HCT116 (cell line): ENCODE measurements at regions not wholly inside any gene's neighbourhood (a gene's known extent, or its start where the extent isn't known, plus 50 kb on each side); places are given as distances from the start of the nearest gene placed in this dataset.

ENCODE experiments used
- ATAC-seq: fragments of 200-7000 bp; cut with Tn5 transposase; 2 replicates; pipeline ENCODE4 v1.9.1; 2020; ENCODE audit warnings: mild to moderate bottlenecking, moderate library complexity
- BruUV-seq: library from RNA; stranded (reverse); fragments of 400-500 nt; replicated peaks from 2 replicates; lab custom pipeline; 2021; lab: Mats Ljungman, UMichigan
- CTCF ChIA-PET: fragments of 300-600 bp; sonication (Branson Sonifier 250); formaldehyde crosslinking; loops from one replicate; lab custom pipeline; 2021; ENCODE audit warnings: antibody characterized with exemption; lab: Charles Lee
- POLR2A ChIA-PET: fragments of 300-600, 350-600 bp; sonication (Branson Sonifier 250); formaldehyde crosslinking; loops from one replicate; lab custom pipeline; 2021; ENCODE audit warnings: antibody characterized with exemption; lab: Charles Lee
- RAD21 ChIA-PET, 2 experiments: fragments of 300-600 bp; sonication (Branson Sonifier 250); formaldehyde crosslinking; loops; one replicate each; lab custom pipeline; 2023; ENCODE audit warnings: low total read pairs in 2 of 2; ENCODE audit not compliant: uncharacterized antibody in 2 of 2, unreplicated experiment in 2 of 2, low non-redundant PET in 1 of 2; lab: Charles Lee
- DNase-seq: peaks from one replicate; pipeline ENCODE4 v3.0.0-alpha.2; 2010; ENCODE audit warnings: low read depth, low spot score
- H2AFZ ChIP-seq: fragments of 200-600 bp; shearing (Covaris generic), sonication (generic); 2 replicates; pipeline ENCODE4 v1.6.1; 2017; ENCODE audit warnings: low read depth, mixed run types, mixed read lengths, antibody characterized with exemption, low read length; ENCODE audit not compliant: poor library complexity, severe bottlenecking
- H3K27ac ChIP-seq: 2 replicates; pipeline ENCODE4 v1.5.1; 2012; ENCODE audit warnings: low read depth, low read length
- H3K27me3 ChIP-seq: fragments of 200-600 bp; sonication (generic); 2 replicates; pipeline ENCODE4 v1.6.1; 2016; ENCODE audit warnings: mixed run types, low read length, mixed read lengths; ENCODE audit not compliant: insufficient read depth
- H3K36me3 ChIP-seq, 2 experiments: fragments of 200-500 bp in 1 of 2; fragments of 200-600 bp in 1 of 2; sonication (Bioruptor generic) in 1 of 2; sonication (generic) in 1 of 2; 2 replicates each; pipeline versions ENCODE4 v1.5.1 to v1.6.1; 2014 to 2016; ENCODE audit warnings: low read length in 2 of 2, inconsistent platforms in 1 of 2, mixed read lengths in 1 of 2, mixed run types in 1 of 2; ENCODE audit not compliant: insufficient read depth in 2 of 2, control insufficient read depth in 1 of 2
- H3K4me1 ChIP-seq, 2 experiments: fragments of 200-600 bp in 1 of 2; sonication (generic) in 1 of 2; 2 replicates each; pipeline versions ENCODE4 v1.5.1 to v1.6.1; 2012 to 2017; ENCODE audit warnings: low read length in 2 of 2, inconsistent platforms in 1 of 2, mild to moderate bottlenecking in 1 of 2, mixed read lengths in 1 of 2, mixed run types in 1 of 2, moderate library complexity in 1 of 2; ENCODE audit not compliant: insufficient read depth in 2 of 2, control insufficient read depth in 1 of 2
- H3K4me2 ChIP-seq: fragments of 200-600 bp; sonication (generic); 2 replicates; pipeline ENCODE4 v1.6.1; 2017; ENCODE audit warnings: mixed run types, low read length, mixed read lengths
- H3K4me3 ChIP-seq, 2 experiments: fragments of 200-600 bp in 1 of 2; sonication (generic) in 1 of 2; replicated peaks in 1 of 2; 2 replicates each; pipeline ENCODE4 v1.5.1; 2011 to 2016; ENCODE audit warnings: low read length in 2 of 2, control low read depth in 1 of 2, low read depth in 1 of 2, mild to moderate bottlenecking in 1 of 2, mixed read lengths in 1 of 2, mixed run types in 1 of 2
- H3K79me2 ChIP-seq: fragments of 200-600 bp; sonication (generic); 2 replicates; pipeline ENCODE4 v1.6.1; 2017; ENCODE audit warnings: mild to moderate bottlenecking, mixed run types, low read length, moderate library complexity, mixed read lengths; ENCODE audit not compliant: insufficient read depth
- H3K9ac ChIP-seq: fragments of 200-600 bp; sonication (generic); 2 replicates; pipeline ENCODE4 v1.6.1; 2016; ENCODE audit warnings: low read length, mixed read lengths
- H3K9me2 ChIP-seq: fragments of 200-600 bp; sonication (generic), shearing (Covaris generic); 2 replicates; pipeline ENCODE4 v1.6.1; 2017; ENCODE audit warnings: mixed run types, mild to moderate bottlenecking, moderate library complexity; ENCODE audit not compliant: insufficient read depth
- H3K9me3 ChIP-seq, 2 experiments: fragments of 200-500 bp in 1 of 2; fragments of 200-600 bp in 1 of 2; sonication (Bioruptor generic) in 1 of 2; sonication (generic) in 1 of 2; 2 replicates each; pipeline ENCODE4 v1.6.1; 2014 to 2017; ENCODE audit warnings: low read length in 2 of 2, mixed read lengths in 2 of 2, inconsistent platforms in 1 of 2, low read depth in 1 of 2, mild to moderate bottlenecking in 1 of 2, mixed run types in 1 of 2, moderate library complexity in 1 of 2; ENCODE audit not compliant: control insufficient read depth in 1 of 2, insufficient read depth in 1 of 2
- H4K20me1 ChIP-seq: fragments of 200-600 bp; sonication (generic), shearing (Covaris generic); 2 replicates; pipeline ENCODE4 v1.6.1; 2017; ENCODE audit warnings: mixed run types, mild to moderate bottlenecking, moderate library complexity; ENCODE audit not compliant: insufficient read depth
- CBX3 ChIP-seq: IDR thresholded peaks from 2 replicates; pipeline ENCODE4 v1.6.1; 2012; ENCODE audit warnings: low read depth
- EGR1 ChIP-seq: IDR thresholded peaks from 2 replicates; pipeline ENCODE4 v1.6.1; 2012; ENCODE audit warnings: low read depth
- ELF1 ChIP-seq: IDR thresholded peaks from 2 replicates; pipeline ENCODE4 v1.6.1; 2012; ENCODE audit warnings: low read depth, borderline replicate concordance
- EZH2 ChIP-seq: fragments of 200-600 bp; sonication (generic); IDR thresholded peaks from 2 replicates; pipeline ENCODE4 v1.6.1; 2017; ENCODE audit warnings: antibody characterized with exemption, mixed run types
- EZH2phosphoT487 ChIP-seq: fragments of 200-600 bp; IDR thresholded peaks from 2 replicates; pipeline ENCODE4 v1.6.1; 2018; ENCODE audit warnings: antibody characterized with exemption, borderline replicate concordance
- POLR2A ChIP-seq: IDR thresholded peaks from 2 replicates; pipeline ENCODE4 v1.7.0; 2011; ENCODE audit warnings: borderline replicate concordance; ENCODE audit not compliant: insufficient read depth, insufficient read length; ENCODE audit errors: extremely low read depth
- POLR2AphosphoS5 ChIP-seq: IDR thresholded peaks from 2 replicates; pipeline ENCODE4 v1.6.1; 2011; ENCODE audit warnings: mild to moderate bottlenecking, low read depth, low read length, moderate library complexity
- SP1 ChIP-seq: IDR thresholded peaks from 2 replicates; pipeline ENCODE4 v1.6.1; 2012; ENCODE audit warnings: low read depth
- YY1 ChIP-seq: IDR thresholded peaks from 2 replicates; pipeline ENCODE4 v1.6.1; 2011; ENCODE audit warnings: low read length, low read depth, moderate library complexity, mild to moderate bottlenecking; ENCODE audit not compliant: insufficient replicate concordance; ENCODE audit errors: extremely low read depth
- ZNF274 ChIP-seq: fragments of 200-500 bp; sonication (Bioruptor generic); IDR thresholded peaks from 2 replicates; pipeline ENCODE4 v1.6.1; 2014; ENCODE audit warnings: mild to moderate bottlenecking, low read depth, low read length, inconsistent platforms
- intact Hi-C: fragments of 100-400 bp; cut with micrococcal nuclease; formaldehyde crosslinking; loops from 2 replicates; pipeline ENCODE4 v1.10.0; 2022
- TF ChIP-seq, protein P1 (sequence below): IDR thresholded peaks from 2 replicates; pipeline ENCODE4 v1.6.1; 2012; ENCODE audit warnings: low read depth
- TF ChIP-seq, protein P2 (sequence below): IDR thresholded peaks from 2 replicates; pipeline ENCODE4 v1.6.1; 2011; ENCODE audit warnings: mild to moderate bottlenecking, low read length, moderate library complexity; ENCODE audit not compliant: insufficient replicate concordance; ENCODE audit errors: extremely low read depth

DNA sequence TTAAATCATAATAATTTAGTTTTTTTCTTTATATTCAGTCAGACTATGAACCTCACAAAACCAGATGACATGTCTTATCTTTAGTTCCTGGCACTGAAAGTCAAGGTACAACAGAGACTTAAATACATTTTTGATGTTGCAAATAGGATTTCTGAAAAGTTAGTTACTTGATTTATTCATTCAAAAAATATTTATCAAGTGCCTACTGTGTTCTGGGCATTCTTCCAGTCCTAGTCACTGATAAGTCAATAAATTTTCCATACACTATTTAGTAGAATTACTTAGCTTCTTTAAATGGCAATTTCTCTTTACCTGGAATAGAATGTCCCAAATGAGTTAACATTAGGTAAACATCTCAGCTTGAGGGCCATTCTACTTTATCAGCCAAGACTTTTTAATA is 938.3 kb upstream of the PCDH9 start (continued):
- TF ChIP-seq, protein P1, sequence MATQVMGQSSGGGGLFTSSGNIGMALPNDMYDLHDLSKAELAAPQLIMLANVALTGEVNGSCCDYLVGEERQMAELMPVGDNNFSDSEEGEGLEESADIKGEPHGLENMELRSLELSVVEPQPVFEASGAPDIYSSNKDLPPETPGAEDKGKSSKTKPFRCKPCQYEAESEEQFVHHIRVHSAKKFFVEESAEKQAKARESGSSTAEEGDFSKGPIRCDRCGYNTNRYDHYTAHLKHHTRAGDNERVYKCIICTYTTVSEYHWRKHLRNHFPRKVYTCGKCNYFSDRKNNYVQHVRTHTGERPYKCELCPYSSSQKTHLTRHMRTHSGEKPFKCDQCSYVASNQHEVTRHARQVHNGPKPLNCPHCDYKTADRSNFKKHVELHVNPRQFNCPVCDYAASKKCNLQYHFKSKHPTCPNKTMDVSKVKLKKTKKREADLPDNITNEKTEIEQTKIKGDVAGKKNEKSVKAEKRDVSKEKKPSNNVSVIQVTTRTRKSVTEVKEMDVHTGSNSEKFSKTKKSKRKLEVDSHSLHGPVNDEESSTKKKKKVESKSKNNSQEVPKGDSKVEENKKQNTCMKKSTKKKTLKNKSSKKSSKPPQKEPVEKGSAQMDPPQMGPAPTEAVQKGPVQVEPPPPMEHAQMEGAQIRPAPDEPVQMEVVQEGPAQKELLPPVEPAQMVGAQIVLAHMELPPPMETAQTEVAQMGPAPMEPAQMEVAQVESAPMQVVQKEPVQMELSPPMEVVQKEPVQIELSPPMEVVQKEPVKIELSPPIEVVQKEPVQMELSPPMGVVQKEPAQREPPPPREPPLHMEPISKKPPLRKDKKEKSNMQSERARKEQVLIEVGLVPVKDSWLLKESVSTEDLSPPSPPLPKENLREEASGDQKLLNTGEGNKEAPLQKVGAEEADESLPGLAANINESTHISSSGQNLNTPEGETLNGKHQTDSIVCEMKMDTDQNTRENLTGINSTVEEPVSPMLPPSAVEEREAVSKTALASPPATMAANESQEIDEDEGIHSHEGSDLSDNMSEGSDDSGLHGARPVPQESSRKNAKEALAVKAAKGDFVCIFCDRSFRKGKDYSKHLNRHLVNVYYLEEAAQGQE = no peak
- no peak for TF ChIP-seq EGR1

DNA sequence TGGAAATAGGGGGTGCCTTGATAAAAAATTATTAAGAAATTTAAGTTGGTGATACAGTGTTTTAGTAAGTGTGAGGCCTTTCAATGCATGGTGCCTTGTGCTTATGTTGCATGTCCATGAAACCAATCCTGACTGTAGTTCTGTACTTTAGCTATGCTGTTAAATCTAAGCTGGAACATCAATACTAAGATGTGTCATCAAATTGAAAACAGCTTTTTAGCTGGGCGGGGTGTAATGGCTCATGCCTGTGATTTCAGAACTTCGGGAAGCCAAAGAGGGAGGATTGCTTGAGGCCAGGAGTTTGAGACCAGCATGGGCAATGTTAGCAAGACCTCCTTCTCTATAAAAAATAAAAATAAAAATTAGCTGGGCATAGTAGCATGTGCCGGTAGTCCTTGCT is 930.3 kb upstream of the PCDH9 start:
- TF ChIP-seq ZNF274 (no peak), ELF1 (no peak), POLR2AphosphoS5 (no peak), POLR2A (no peak), SP1 (no peak), EZH2phosphoT487 (no peak), EZH2 (no peak), CBX3 (no peak), YY1 (no peak)
- TF ChIP-seq, protein P2, sequence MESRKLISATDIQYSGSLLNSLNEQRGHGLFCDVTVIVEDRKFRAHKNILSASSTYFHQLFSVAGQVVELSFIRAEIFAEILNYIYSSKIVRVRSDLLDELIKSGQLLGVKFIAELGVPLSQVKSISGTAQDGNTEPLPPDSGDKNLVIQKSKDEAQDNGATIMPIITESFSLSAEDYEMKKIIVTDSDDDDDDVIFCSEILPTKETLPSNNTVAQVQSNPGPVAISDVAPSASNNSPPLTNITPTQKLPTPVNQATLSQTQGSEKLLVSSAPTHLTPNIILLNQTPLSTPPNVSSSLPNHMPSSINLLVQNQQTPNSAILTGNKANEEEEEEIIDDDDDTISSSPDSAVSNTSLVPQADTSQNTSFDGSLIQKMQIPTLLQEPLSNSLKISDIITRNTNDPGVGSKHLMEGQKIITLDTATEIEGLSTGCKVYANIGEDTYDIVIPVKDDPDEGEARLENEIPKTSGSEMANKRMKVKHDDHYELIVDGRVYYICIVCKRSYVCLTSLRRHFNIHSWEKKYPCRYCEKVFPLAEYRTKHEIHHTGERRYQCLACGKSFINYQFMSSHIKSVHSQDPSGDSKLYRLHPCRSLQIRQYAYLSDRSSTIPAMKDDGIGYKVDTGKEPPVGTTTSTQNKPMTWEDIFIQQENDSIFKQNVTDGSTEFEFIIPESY = no peak
- TF ChIP-seq, protein P1 = no peak
- no peaks in the 10 kb centered on the region for H3K79me2 ChIP-seq
- H3K27ac ChIP-seq = no peak overlapping the region
- H3K9me2 ChIP-seq = no peaks in the 10 kb centered on the region
- ChIA-PET CTCF (no interaction called here), POLR2A (no interaction called here), RAD21 (no interaction called here)
- peaks cover 0 to 12% of the 10 kb centered on the region in 2 experiments; a peak in 1 of 4 replicates for H3K9me3 ChIP-seq
- no TSS peak for BruUV-seq
- no peak overlapping the region for H3K9ac ChIP-seq
- no peaks in the 10 kb centered on the region for H3K4me1 ChIP-seq
- H4K20me1 ChIP-seq = no peaks in the 10 kb centered on the region
- H3K36me3 ChIP-seq = no peaks in the 10 kb centered on the region
- H3K4me3 ChIP-seq = no peak overlapping the region
- no peak overlapping the region for H2AFZ ChIP-seq
- ATAC-seq (no peak), DNase-seq (no peak)
- H3K27me3 ChIP-seq = no peaks in the 10 kb centered on the region
- H3K4me2 ChIP-seq = no peak overlapping the region
- intact Hi-C loops = no loop called here
